ENCODE measurements at regions not wholly inside any gene's neighbourhood (a gene's known extent, or its start where the extent isn't known, plus 50 kb on each side); places are given as distances from the start of the nearest gene placed in this dataset.

GRCh38 chr3:59142556-59142955 is 92.7 kb upstream of the CFAP20DC start:
- in situ Hi-C loops (cut with MboI; ENCODE audit: low sequenced_read_pairs, unreplicated experiment), result no loop called here
- TF ChIP-seq CTCF (IDR thresholded peaks at IDR 0.05; ENCODE audit: borderline replicate concordance, control extremely low read depth, extremely low read depth, insufficient read depth, missing control alignments), result no peak
- no peak for DNase-seq (ENCODE audit: low spot score)

- in situ Hi-C loops (cut with MboI; ENCODE audit: low sequenced_read_pairs, unreplicated experiment), result no loop called here
- no peak for TF ChIP-seq CTCF (IDR thresholded peaks at IDR 0.05; ENCODE audit: borderline replicate concordance, control extremely low read depth, extremely low read depth, insufficient read depth, missing control alignments)
- DNase-seq (ENCODE audit: low spot score), result no peak
These were observed 89.1 kb upstream of the CFAP20DC start for GRCh38 chr3:59138966-59139365.

GRCh38 chr3:59137415-59137814 is 87.6 kb upstream of the CFAP20DC start:
- TF ChIP-seq CTCF (IDR thresholded peaks at IDR 0.05; ENCODE audit: borderline replicate concordance, control extremely low read depth, extremely low read depth, insufficient read depth, missing control alignments), result no peak
- in situ Hi-C loops (cut with MboI; ENCODE audit: low sequenced_read_pairs, unreplicated experiment), result no loop called here

GRCh38 chr3:59136081-59136480 is 86.3 kb upstream of the CFAP20DC start:
- in situ Hi-C loops (cut with MboI; ENCODE audit: low sequenced_read_pairs, unreplicated experiment), result no loop called here
- no peak for TF ChIP-seq CTCF (IDR thresholded peaks at IDR 0.05; ENCODE audit: borderline replicate concordance, control extremely low read depth, extremely low read depth, insufficient read depth, missing control alignments)
- DNase-seq (ENCODE audit: low spot score), result no peak

More at GRCh38 chr3:59137415-59137814, 87.6 kb upstream of the CFAP20DC start:
- no peak for DNase-seq (ENCODE audit: low spot score)

- TF ChIP-seq CTCF (IDR thresholded peaks at IDR 0.05; ENCODE audit: borderline replicate concordance, control extremely low read depth, extremely low read depth, insufficient read depth, missing control alignments), result no peak
- DNase-seq (ENCODE audit: low spot score), result no peak
- in situ Hi-C loops (cut with MboI; ENCODE audit: low sequenced_read_pairs, unreplicated experiment), result no loop called here
These were observed 85.3 kb upstream of the CFAP20DC start for GRCh38 chr3:59135096-59135495.

GRCh38 chr3:59133311-59133710 is 83.5 kb upstream of the CFAP20DC start:
- in situ Hi-C loops (cut with MboI; ENCODE audit: low sequenced_read_pairs, unreplicated experiment), result no loop called here
- no peak for TF ChIP-seq CTCF (IDR thresholded peaks at IDR 0.05; ENCODE audit: borderline replicate concordance, control extremely low read depth, extremely low read depth, insufficient read depth, missing control alignments)
- no peak for DNase-seq (ENCODE audit: low spot score)
